ENCODE measurements at regions not wholly inside any gene's neighbourhood (a gene's known extent, or its start where the extent isn't known, plus 50 kb on each side); places are given as distances from the start of the nearest gene placed in this dataset.

DNA sequence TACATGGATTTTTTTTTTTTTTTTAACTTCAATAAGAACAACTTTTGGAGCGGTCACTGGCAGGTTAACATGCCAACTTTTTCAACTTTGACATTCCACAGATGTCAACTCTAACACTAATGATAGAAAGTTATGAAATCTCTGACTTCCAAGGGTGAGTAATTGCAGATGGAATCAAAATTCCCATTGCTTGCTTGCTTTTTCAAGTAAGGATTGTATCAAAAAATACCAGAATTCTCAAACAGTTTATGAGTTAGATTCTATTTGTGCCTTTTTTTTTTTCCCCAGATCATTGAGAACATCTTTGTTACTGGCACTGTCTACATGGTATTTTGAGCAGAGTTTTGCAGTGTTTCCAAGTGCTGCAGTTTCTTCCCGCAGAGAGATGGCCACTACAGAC is 50.3 kb upstream of the OTUD4 start:
- peaks cover 0 to 5% (median 2%) of the 10 kb centered on the region in 5 experiments for H3K9me3 ChIP-seq (ENCODE audit: control extremely low read depth in 1 of 5, control insufficient read depth in 4 of 5, insufficient read depth in 2 of 5, low read depth in 1 of 5, low read length in 4 of 5)
- H3K4me1 ChIP-seq (ENCODE audit: control extremely low read depth in 1 of 4, control insufficient read depth in 4 of 4, insufficient read depth in 4 of 4, low read length in 3 of 4): no peaks in the 10 kb centered on the region
- no peak overlapping the region for H3K4me3 ChIP-seq (ENCODE audit: control insufficient read depth in 1 of 7, extremely low read depth in 1 of 7, insufficient read depth in 4 of 7, low read depth in 2 of 7, low read length in 6 of 7)
- no peaks in the 10 kb centered on the region for H3K36me3 ChIP-seq (ENCODE audit: control insufficient read depth in 4 of 4, insufficient read depth in 4 of 4, low read length in 3 of 4)
- 100% methylated on average over 1 of the region's 2 CpGs for WGBS (ENCODE audit: insufficient coverage)
- POLR2A ChIA-PET: no interaction called here
- H3K27ac ChIP-seq (ENCODE audit: insufficient read depth in 1 of 2, low read depth in 1 of 2, low read length in 2 of 2, poor library complexity in 1 of 2, severe bottlenecking in 2 of 2): no peak overlapping the region
- H3K27me3 ChIP-seq (replicated peaks in 2 of 5; ENCODE audit: control insufficient read depth in 4 of 5, insufficient read depth in 5 of 5, low read length in 4 of 5): peaks cover 0 to 2% (median 0%) of the 10 kb centered on the region in 5 experiments
- CTCF ChIA-PET: interaction anchor here (1.0 to 1.2 kb wide), 3 partner anchors 12 to 387 kb away, joined by 3 read pairs; no protein-coding TSS in a partner anchor
- no peak for DNase-seq

All from common myeloid progenitor, CD34-positive (primary cell).